ENCODE measurements at regions not wholly inside any gene's neighbourhood (a gene's known extent, or its start where the extent isn't known, plus 50 kb on each side); places are given as distances from the start of the nearest gene placed in this dataset.
"Not testable (repeated sequence)": the region's sequence is repeated elsewhere in the genome, so short reads cannot be mapped to it uniquely, and the experiment has no call there.

GRCh38 chr13:65940720-65941119, 1289.4 kb downstream of the PCDH9 start:
- TF ChIP-seq CTCF (IDR thresholded peaks at IDR 0.05; ENCODE audit: borderline replicate concordance, insufficient read depth, low read depth, low read length), result no peak
- H3K4me3 ChIP-seq (ENCODE audit: low read depth, low read length), result no peak overlapping the region

- TF ChIP-seq CTCF (IDR thresholded peaks at IDR 0.05; ENCODE audit: borderline replicate concordance, insufficient read depth, low read depth, low read length), result no peak
- H3K4me3 ChIP-seq (ENCODE audit: low read depth, low read length), result no peak overlapping the region
Measured at GRCh38 chr13:65937251-65937650, 1292.9 kb downstream of the PCDH9 start.

- no peak overlapping the region for H3K4me3 ChIP-seq (ENCODE audit: low read depth, low read length)
- no peak for TF ChIP-seq CTCF (IDR thresholded peaks at IDR 0.05; ENCODE audit: borderline replicate concordance, insufficient read depth, low read depth, low read length)
Measured at GRCh38 chr13:65936249-65936648, 1293.9 kb downstream of the PCDH9 start.

GRCh38 chr13:65932587-65933239, 1297.4 kb downstream of the PCDH9 start:
- H3K4me3 ChIP-seq (ENCODE audit: low read depth, low read length), result no peak overlapping the region
- TF ChIP-seq CTCF (IDR thresholded peaks at IDR 0.05; ENCODE audit: borderline replicate concordance, insufficient read depth, low read depth, low read length), result no peak

GRCh38 chr13:65932013-65932412, 1298.1 kb downstream of the PCDH9 start:
- H3K4me3 ChIP-seq (ENCODE audit: low read depth, low read length), result no peak overlapping the region
- no peak for TF ChIP-seq CTCF (IDR thresholded peaks at IDR 0.05; ENCODE audit: borderline replicate concordance, insufficient read depth, low read depth, low read length)

- H3K4me3 ChIP-seq (ENCODE audit: low read depth, low read length), result no peak overlapping the region
- no peak for TF ChIP-seq CTCF (IDR thresholded peaks at IDR 0.05; ENCODE audit: borderline replicate concordance, insufficient read depth, low read depth, low read length)
Measured at GRCh38 chr13:65929436-65929835, 1300.7 kb downstream of the PCDH9 start.

GRCh38 chr13:65926750-65927171, 1303.4 kb downstream of the PCDH9 start:
- no peak for TF ChIP-seq CTCF (IDR thresholded peaks at IDR 0.05; ENCODE audit: borderline replicate concordance, insufficient read depth, low read depth, low read length)

GRCh38 chr13:65922846-65923245, 1307.3 kb downstream of the PCDH9 start:
- H3K4me3 ChIP-seq (ENCODE audit: low read depth, low read length), result not testable (repeated sequence)

More at GRCh38 chr13:65926750-65927171, 1303.4 kb downstream of the PCDH9 start:
- H3K4me3 ChIP-seq (ENCODE audit: low read depth, low read length), result no peak overlapping the region
